Liver (tissue), 8 donors: ENCODE measurements at regions not wholly inside any gene's neighbourhood (a gene's known extent, or its start where the extent isn't known, plus 50 kb on each side); places are given as distances from the start of the nearest gene placed in this dataset.
A peak's percentile ranks its signal among the peaks of the same experiment; 100 is the strongest.

Source experiments
- DNase-seq: peaks from one replicate; pipeline ENCODE4 v3.0.0-alpha.2; 2017; ENCODE audit warnings: low spot score
- H3K27ac ChIP-seq, 2 donors: one replicate each; pipeline ENCODE4 v1.7.0; 2013; ENCODE audit warnings: inconsistent platforms in 2 of 2, low read length in 2 of 2, control low read depth in 1 of 2, low read depth in 1 of 2, mild to moderate bottlenecking in 1 of 2
- H3K27me3 ChIP-seq, 4 donors: one replicate each; pipeline versions ENCODE4 v1.6.1 to v1.7.0; 2013; ENCODE audit warnings: low read length in 3 of 4, inconsistent platforms in 1 of 4, mild to moderate bottlenecking in 1 of 4, moderate library complexity in 1 of 4; ENCODE audit not compliant: control insufficient read depth in 4 of 4, insufficient read depth in 4 of 4
- H3K36me3 ChIP-seq, 4 donors: one replicate each; pipeline versions ENCODE4 v1.6.1 to v1.7.0; 2013; ENCODE audit warnings: low read length in 3 of 4, mild to moderate bottlenecking in 3 of 4, low read depth in 1 of 4, moderate library complexity in 1 of 4; ENCODE audit not compliant: control insufficient read depth in 4 of 4, insufficient read depth in 3 of 4
- H3K4me1 ChIP-seq, 4 donors: one replicate each; pipeline versions ENCODE4 v1.6.1 to v1.7.0; 2013; ENCODE audit warnings: low read length in 3 of 4, mild to moderate bottlenecking in 3 of 4, moderate library complexity in 1 of 4; ENCODE audit not compliant: control insufficient read depth in 4 of 4, insufficient read depth in 4 of 4
- H3K4me3 ChIP-seq, 3 donors: one replicate each; pipeline versions ENCODE4 v1.6.1 to v1.7.0; 2013; ENCODE audit warnings: low read length in 3 of 3, control low read depth in 1 of 3, low read depth in 1 of 3, mild to moderate bottlenecking in 1 of 3
- H3K9ac ChIP-seq, 2 donors: one replicate each; pipeline ENCODE4 v1.7.0; 2013; ENCODE audit warnings: low read length in 2 of 2, mild to moderate bottlenecking in 2 of 2, moderate library complexity in 2 of 2, control low read depth in 1 of 2, low read depth in 1 of 2
- H3K9me3 ChIP-seq, 4 donors: one replicate each; pipeline versions ENCODE4 v1.6.1 to v1.7.0; 2013; ENCODE audit warnings: low read length in 3 of 4; ENCODE audit not compliant: control insufficient read depth in 4 of 4
- EGR1 ChIP-seq, 2 donors: IDR thresholded peaks; 2 replicates each; pipeline ENCODE4 v1.6.1; 2016 to 2018; ENCODE audit warnings: antibody characterized with exemption in 2 of 2, low read depth in 2 of 2
- FOXA1 ChIP-seq: IDR thresholded peaks from 2 replicates; pipeline ENCODE4 v1.6.1; 2016; ENCODE audit warnings: antibody characterized with exemption
- FOXA2 ChIP-seq: IDR thresholded peaks from 2 replicates; pipeline ENCODE4 v1.6.1; 2016; ENCODE audit warnings: antibody characterized with exemption
- GABPA ChIP-seq, 2 donors: IDR thresholded peaks in 1 of 2; conservative IDR thresholded peaks in 1 of 2; 2 replicates each; pipeline ENCODE4 v1.6.1; 2016; ENCODE audit warnings: antibody characterized with exemption in 2 of 2, mild to moderate bottlenecking in 1 of 2, moderate library complexity in 1 of 2
- HNF4A ChIP-seq, 2 donors: conservative IDR thresholded peaks; 2 replicates each; pipeline ENCODE4 v1.6.1; 2016; ENCODE audit warnings: antibody characterized with exemption in 2 of 2, mild to moderate bottlenecking in 2 of 2
- HNF4G ChIP-seq: IDR thresholded peaks from 2 replicates; pipeline ENCODE4 v1.6.1; 2016; ENCODE audit warnings: antibody characterized with exemption
- JUND ChIP-seq, 2 donors: IDR thresholded peaks; 2 replicates each; pipeline ENCODE4 v1.6.1; 2016; ENCODE audit warnings: antibody characterized with exemption in 2 of 2
- NR2F2 ChIP-seq: IDR thresholded peaks from 2 replicates; pipeline ENCODE4 v1.6.1; 2016; ENCODE audit warnings: antibody characterized with exemption
- RAD21 ChIP-seq, 2 donors: IDR thresholded peaks; 2 replicates each; pipeline ENCODE4 v1.6.1; 2016; ENCODE audit warnings: antibody characterized with exemption in 2 of 2, mild to moderate bottlenecking in 2 of 2
- RXRA ChIP-seq, 2 donors: IDR thresholded peaks; 2 replicates each; pipeline ENCODE4 v1.6.1; 2017 to 2018; ENCODE audit warnings: antibody characterized with exemption in 2 of 2, mild to moderate bottlenecking in 1 of 2
- TAF1 ChIP-seq: conservative IDR thresholded peaks from 2 replicates; pipeline ENCODE4 v1.6.1; 2016; ENCODE audit warnings: antibody characterized with exemption, mild to moderate bottlenecking
- YY1 ChIP-seq: IDR thresholded peaks from 2 replicates; pipeline ENCODE4 v1.6.1; 2016; ENCODE audit warnings: antibody characterized with exemption, mild to moderate bottlenecking
- WGBS: extraction: QIAGEN DNeasy Blood & Tissue Kit; methylation state at CpG from one replicate; pipeline ENCODE4 v1.1.7; 2013; 5-methylcytosine and 5-hydroxymethylcytosine counted together
- TF ChIP-seq, protein P1 (sequence below): fragments of 150-350 bp; IDR thresholded peaks from 2 replicates; pipeline ENCODE4 v1.5.1; 2017; ENCODE audit warnings: improper control_type of control experiment, low read depth, low read length; ENCODE audit not compliant: missing input control
- TF ChIP-seq, protein P2 (sequence below): IDR thresholded peaks from 2 replicates; pipeline ENCODE4 v1.6.1; 2016; ENCODE audit warnings: antibody characterized with exemption
- TF ChIP-seq, protein P3 (sequence below): IDR thresholded peaks from 2 replicates; pipeline ENCODE4 v1.6.1; 2016; ENCODE audit warnings: antibody characterized with exemption
- donor health status: healthy.
- donor health status: healthy.
- donor health status: healthy.
- donor health status: healthy.
- donor health status: healthy.

DNA sequence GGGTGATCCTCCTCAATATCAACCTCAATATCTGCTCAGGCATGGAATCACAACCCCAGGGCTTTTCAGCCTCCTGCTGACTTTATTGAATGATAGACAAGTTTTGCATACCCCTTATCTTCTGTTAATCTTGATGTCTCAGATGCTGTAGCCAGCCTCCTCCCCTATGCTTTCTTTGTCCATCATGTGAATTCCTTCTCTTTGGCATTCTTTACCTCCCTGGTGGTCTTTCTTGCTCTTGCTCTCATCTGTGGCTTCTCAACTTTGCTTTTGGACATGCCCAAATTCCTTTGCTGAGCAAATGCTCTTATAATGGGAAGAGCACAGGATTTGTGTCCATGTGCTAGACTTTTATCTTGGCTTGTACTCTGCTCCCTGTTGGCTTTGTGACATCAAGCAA lies 73.4 kb upstream of the FAM13C start (continued):
- TF ChIP-seq, protein P1, sequence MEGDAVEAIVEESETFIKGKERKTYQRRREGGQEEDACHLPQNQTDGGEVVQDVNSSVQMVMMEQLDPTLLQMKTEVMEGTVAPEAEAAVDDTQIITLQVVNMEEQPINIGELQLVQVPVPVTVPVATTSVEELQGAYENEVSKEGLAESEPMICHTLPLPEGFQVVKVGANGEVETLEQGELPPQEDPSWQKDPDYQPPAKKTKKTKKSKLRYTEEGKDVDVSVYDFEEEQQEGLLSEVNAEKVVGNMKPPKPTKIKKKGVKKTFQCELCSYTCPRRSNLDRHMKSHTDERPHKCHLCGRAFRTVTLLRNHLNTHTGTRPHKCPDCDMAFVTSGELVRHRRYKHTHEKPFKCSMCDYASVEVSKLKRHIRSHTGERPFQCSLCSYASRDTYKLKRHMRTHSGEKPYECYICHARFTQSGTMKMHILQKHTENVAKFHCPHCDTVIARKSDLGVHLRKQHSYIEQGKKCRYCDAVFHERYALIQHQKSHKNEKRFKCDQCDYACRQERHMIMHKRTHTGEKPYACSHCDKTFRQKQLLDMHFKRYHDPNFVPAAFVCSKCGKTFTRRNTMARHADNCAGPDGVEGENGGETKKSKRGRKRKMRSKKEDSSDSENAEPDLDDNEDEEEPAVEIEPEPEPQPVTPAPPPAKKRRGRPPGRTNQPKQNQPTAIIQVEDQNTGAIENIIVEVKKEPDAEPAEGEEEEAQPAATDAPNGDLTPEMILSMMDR: no peak

DNA sequence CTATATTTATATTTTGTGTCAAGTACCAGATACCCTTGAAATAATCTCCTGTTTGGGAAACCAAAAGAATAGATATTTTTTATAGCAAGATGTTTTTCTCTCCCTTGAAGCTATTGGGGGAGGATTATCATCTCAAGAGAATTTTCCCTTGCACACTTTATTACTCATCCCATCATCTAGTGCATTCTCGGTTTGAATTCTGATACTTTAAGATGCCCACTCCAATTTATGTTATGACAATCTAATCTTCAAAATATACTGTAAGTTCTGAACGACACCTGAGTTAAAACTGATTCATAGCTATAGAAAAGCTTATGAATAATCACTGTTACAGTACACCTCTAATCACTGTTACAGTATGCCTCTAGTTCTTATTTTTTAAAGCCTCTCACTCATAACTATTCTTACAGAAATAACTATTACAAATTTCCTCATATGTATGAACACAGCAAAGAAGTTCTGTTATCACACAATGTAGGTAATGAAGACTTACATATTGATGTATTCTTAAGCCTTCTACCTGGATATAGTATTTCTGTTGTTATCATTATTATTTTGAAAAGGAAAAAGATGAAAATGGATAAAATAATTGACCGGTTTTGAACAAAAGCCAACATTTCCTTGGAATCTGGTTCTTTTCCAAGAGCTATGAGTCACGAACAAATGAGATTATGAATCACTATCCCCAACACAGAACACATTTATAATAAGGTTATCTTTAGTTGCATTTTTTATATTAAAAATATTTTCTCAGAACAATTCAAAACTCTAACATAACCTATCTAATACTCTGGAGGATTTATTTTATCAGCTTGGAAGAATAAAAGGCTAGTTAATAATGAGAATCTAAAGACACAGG lies 72.3 kb upstream of the FAM13C start:
- Histone ChIP-seq H3K27me3 (no peaks in the 10 kb centered on the region), H3K9me3 (no peaks in the 10 kb centered on the region), H3K4me1 (no peaks in the 10 kb centered on the region), H3K27ac (no peak overlapping the region), H3K9ac (no peak overlapping the region), H3K4me3 (no peak overlapping the region), H3K36me3 (no peaks in the 10 kb centered on the region)
- DNase-seq: no peak
- TF ChIP-seq HNF4G: no peak
- TF ChIP-seq JUND (IDR thresholded peaks at IDR 0.05): peak; percentile 13 to 39
- 65% methylated on average over 4 of the region's 4 CpGs for WGBS

DNA sequence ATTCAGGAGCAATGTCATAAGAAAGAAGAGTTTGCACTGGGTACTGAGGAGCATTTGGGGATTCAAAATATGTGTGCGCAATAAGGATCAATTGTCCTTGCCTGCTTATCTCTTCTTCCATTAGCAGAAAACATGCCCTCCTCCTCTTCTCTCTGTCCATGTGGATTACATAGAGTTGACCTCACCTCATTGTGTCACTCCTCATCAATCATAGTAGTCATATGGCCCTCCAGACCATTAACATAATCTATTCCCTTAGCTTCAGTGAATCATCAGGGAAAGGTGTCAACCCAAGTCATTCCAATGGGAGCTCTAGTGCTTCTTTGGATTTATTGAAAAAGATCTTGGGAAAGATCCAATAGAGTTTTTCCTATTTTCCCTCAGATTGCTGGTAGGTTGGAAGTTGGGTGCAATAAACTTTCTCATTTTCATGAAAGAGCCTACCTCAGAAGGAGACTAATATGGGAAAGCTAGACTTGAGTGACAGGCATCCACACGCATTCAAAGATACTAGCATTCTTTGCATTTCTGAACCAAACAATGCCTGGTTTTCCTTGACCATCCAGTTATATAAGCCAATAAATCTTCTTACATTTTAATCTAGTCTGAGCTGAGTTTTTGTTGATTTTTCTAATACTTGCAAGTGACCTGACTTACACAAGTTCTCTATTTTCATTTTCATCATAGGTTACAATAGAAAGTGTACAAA lies 71.5 kb upstream of the FAM13C start:
- Histone ChIP-seq H3K4me1 (no peaks in the 10 kb centered on the region), H3K4me3 (no peak overlapping the region), H3K9ac (no peak overlapping the region), H3K36me3 (no peaks in the 10 kb centered on the region), H3K27me3 (no peaks in the 10 kb centered on the region), H3K9me3 (no peaks in the 10 kb centered on the region), H3K27ac (no peak overlapping the region)
- WGBS: 97% methylated on average over 2 of the region's 2 CpGs
- DNase-seq: no peak
- TF ChIP-seq JUND (IDR thresholded peaks at IDR 0.05) (no peak), NR2F2 (no peak), RXRA (IDR thresholded peaks at IDR 0.05) (no peak), FOXA2 (no peak), HNF4A (conservative IDR thresholded peaks at IDR 0.05) (no peak), HNF4G (no peak), EGR1 (IDR thresholded peaks at IDR 0.05; ENCODE audit: low read depth in 2 of 2) (no peak), TAF1 (no peak), YY1 (no peak), FOXA1 (no peak), GABPA (IDR thresholded peaks at IDR 0.05 in 1 of 2, conservative IDR thresholded peaks at IDR 0.05 in 1 of 2) (no peak), RAD21 (IDR thresholded peaks at IDR 0.05) (no peak)
- TF ChIP-seq, protein P1: no peak
- TF ChIP-seq, protein P2, sequence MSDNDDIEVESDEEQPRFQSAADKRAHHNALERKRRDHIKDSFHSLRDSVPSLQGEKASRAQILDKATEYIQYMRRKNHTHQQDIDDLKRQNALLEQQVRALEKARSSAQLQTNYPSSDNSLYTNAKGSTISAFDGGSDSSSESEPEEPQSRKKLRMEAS: no peak
- TF ChIP-seq, protein P3, sequence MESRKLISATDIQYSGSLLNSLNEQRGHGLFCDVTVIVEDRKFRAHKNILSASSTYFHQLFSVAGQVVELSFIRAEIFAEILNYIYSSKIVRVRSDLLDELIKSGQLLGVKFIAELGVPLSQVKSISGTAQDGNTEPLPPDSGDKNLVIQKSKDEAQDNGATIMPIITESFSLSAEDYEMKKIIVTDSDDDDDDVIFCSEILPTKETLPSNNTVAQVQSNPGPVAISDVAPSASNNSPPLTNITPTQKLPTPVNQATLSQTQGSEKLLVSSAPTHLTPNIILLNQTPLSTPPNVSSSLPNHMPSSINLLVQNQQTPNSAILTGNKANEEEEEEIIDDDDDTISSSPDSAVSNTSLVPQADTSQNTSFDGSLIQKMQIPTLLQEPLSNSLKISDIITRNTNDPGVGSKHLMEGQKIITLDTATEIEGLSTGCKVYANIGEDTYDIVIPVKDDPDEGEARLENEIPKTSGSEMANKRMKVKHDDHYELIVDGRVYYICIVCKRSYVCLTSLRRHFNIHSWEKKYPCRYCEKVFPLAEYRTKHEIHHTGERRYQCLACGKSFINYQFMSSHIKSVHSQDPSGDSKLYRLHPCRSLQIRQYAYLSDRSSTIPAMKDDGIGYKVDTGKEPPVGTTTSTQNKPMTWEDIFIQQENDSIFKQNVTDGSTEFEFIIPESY: no peak
